Islet of Langerhans (tissue), 1 donor: ENCODE measurements at regions not wholly inside any gene's neighbourhood (a gene's known extent, or its start where the extent isn't known, plus 50 kb on each side); places are given as distances from the start of the nearest gene placed in this dataset.
"Not testable (repeated sequence)": the region's sequence is repeated elsewhere in the genome, so short reads cannot be mapped to it uniquely, and the experiment has no call there.

Source experiments
- FAIRE-seq: peaks from one replicate; lab custom pipeline; 2011; peaks lifted over from hg19 to GRCh38; lab: Jason Lieb, UNC

DNA sequence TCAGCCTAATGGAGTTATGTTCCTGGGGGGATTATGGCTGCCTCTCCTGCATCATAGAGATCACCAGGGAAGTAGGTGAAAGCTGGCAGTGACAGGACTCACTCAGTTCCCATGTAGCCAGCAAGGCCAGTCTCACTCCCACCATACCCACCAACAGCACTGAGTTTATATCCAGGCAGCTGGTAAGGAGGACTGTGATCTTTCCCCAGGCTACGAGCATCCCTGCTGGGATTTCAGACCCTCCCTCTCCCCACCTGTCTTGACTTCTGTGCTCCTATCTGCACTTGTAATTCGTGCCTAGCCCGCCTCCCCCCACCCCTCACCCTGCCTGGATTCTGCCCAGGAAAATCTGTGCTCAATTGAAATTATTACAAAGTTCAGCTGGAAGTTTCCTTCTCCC is 499.1 kb upstream of the NUDT12 start:
- no peak for FAIRE-seq

DNA sequence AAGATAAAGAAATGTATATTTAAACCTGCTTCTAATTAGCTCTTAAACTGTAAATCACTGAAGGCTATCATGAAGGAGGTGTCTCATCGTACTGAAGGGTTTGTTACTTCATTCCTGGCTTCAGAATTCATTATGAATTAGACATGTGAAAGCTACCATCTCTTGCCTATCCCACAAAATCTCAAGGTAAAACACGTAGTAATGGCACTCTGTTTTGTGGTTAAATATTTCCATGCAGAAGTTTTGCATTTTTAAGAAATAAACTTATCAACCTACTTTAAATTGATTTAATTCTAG is 490.7 kb upstream of the NUDT12 start:
- no peak for FAIRE-seq

DNA sequence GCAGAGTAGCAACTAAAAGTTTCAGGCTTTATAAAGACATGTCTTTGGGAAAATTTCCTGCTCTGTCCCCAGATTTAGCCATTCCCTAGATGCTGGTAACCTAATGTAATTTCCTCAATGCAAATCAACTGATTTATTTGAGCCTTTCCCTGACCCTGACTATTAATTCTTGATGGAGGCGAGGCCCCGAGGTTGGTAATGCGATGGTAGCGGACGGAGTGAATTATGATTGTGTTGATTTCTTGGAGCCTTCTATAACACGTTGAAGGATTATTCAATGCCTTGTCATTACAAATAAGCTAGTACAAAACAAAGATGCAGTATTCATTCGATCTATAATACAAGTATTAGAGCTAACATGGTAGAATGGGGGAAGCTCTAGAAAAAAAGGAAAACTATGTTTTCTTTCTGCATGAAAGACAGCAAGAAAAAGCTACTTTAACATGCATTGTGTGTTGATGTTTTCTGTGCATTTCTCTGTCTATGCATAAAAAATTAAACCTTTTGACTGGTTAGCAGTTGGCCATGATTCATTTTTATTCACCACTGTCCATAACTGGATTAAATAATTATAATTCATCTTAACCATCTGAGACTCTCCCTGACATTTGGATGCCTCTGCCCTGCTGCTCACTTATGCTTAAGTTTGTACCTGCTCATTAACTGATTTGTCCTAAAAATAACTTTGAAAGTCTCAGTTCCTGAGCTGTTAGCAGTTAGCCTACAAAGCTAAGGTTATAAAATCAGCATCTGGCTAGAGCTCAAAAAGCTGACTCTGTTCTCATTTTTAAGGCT is 490.2 kb upstream of the NUDT12 start:
- no peak for FAIRE-seq

DNA sequence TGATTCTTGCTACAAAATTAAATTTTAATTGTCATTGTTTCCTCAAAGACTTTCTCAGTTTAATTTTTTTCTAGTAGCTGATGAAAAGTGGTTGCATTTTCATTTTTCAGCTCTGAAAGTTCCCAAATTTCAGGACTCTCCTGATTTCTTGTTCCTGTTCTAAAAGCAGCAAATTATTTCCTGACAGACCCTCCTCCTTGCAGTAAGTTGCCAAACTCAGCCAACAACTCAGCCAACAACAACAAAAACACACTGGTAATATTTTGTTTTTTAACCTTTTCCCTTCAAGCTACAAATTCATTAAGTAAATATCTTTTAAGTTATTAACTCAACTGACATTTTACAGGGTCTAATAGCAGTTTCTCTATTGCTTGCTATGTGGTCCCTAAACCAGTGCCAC is 487.8 kb upstream of the NUDT12 start:
- FAIRE-seq, result no peak

DNA sequence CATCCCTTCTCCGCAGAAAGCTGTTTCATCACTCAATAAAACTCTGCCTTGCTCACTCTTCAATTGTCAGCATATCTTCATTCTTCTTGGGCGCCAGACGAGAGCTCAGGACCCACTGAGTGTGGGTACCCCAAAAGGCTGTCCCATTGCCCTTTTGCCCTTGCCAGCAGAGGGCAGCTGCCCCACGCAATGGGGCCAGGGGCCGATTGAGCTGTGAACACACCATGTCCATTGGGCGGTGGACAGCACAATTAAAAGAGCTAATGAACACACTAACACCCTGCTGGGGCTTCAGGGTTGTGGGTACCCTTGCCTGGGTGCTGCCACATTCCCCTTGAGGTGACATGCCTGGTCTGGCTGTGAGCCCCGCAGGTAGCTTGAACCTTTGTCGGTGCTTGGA is 487.2 kb upstream of the NUDT12 start:
- FAIRE-seq, result no peak

DNA sequence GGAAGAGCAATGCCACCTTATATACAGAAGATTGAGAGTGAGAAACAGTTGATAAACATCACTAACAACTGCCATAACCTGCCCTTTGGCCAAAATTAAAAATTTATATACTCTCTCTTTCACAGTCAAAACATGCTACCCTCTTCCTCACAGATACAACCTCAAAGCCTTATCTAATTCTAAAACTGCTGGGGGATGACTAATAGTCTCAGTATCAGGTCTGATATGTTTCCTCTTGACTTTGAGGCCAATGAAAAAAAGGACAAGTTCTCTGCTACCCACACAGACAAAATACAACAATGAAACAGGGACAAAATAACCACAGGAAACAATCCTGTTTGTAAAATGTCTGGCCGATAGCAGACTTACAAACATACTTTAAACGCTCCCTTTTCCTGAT is 485.6 kb upstream of the NUDT12 start:
- FAIRE-seq, result no peak

DNA sequence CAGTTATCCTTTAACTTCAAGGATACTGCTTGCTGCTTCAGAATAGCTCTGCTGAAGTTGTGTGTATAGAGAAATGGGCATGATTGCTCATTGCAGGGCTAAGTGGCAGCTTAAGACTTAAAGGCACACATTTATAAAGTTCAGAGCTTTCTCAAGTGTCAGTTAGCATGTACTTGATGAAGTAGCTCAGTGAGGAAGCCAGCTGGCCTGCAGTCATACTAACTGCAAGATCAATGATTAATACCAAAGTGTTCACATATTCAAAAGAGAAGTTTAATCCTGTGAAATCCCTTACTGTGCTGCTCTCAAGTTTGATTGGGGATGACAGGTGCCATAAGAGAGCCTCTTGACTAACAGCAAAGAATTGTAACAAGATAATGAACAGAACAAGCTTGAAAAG is 483.4 kb upstream of the NUDT12 start:
- FAIRE-seq, result no peak

DNA sequence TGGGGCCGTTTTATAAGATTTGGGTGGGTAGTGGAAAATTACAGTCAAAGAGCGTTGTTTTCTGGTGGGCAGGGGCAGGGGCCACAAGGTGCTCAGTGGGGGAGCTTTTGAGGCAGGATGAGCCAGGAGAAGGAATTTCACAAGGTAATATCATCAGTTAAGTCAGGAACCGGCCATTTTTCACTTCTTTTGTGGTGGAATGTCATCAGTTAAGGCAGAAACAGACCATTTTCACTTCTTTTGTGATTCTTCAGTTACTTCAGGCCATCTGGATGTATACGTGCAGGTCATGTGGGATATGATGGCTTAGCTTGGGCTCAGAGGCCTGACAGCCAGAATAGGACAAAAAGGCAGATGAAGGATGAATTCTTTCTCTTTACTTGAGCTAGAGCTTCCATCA is 477.3 kb upstream of the NUDT12 start:
- FAIRE-seq, result not testable (repeated sequence)

DNA sequence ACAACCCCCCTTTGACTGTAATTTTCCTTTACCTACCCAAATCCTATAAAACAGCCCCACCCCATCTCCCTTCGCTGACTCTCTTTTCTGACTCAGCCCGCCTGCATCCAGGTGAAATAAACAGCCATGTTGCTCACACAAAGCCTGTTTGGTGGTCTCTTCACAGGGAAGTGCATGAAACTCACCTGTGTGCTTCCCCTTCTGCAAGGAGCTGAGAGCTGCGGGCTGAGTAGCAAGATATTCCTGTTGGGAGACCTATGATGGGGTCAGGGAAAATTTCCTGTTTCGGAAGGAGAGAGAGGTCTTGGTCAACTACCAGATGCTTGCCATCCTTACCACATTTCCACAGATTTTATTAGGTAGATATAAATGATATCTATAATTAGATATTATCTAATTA is 474.5 kb upstream of the NUDT12 start:
- FAIRE-seq, result not testable (repeated sequence)

DNA sequence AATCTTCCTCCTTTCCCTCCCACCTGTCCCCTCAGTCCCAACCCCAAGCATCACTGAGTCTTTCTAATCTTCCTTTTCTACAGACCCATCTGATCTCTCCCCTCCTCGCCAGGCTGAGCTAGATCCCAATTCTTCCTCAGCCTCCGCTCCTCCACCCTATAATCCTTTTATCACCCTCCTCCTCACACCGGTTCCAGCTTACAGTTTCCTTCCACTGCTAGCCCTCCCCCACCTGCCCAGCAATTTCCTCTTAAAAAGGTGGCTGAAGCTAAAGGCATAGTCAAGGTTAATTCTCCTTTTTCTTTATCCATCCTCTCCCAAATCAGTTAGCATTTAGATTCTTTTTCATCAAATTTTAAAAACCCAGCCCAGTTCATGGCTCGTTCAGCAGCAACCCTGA is 470.6 kb upstream of the NUDT12 start:
- FAIRE-seq, result not testable (repeated sequence)

DNA sequence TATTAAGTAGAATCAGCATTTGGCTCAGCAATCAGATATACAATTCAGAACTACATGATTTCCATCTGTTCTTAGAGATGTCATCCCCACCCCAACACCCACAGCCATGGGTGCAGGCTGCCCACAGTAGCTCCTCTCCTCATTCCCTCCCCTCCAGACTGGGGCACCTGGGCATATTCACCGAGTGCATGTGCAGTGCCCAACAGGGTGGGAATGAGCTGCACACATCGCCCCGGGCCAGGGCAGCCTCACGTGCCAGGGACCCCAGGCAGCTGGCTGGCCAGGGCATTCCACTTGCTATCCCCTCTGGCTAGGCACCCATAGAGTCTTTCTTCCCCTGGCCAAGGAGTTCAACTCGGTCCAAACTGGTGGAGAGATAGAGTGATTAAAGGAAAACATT is 461.9 kb upstream of the NUDT12 start:
- no peak for FAIRE-seq

DNA sequence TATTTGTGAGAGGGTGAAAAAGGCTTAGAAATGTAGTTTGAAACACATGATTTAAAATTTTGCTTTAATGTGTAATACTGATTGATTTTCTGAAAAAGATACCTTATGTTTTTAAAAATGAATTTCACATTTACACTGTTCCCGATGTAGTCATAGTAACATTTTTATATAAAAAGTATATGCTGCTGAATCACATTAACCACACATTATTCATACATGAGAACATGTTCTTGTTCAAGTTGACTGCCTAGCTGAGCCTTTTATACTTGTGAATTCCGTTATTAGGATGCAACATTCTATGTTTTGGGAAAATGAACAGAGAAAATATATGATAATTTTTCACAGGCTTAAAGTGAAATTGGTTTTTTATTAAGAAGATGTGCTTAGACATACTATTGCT is 461.1 kb upstream of the NUDT12 start:
- no peak for FAIRE-seq

DNA sequence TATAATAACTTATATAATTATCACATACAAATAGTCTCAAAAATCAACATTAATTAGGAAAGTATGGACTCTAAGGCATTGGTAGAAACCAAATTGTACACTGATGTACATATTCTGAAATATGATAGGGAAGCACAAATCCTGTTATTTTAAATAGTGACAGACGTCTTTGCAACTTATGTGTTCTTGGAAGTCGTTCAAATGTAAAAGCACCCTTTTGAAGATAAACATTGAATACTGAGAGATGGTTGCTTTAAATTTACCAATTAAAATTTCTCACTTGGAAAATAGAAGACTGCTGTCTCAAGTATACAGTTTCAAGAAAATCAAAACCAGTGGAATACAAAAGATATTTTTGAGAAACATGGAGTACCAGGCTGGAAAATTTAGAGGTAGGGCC is 457.4 kb upstream of the NUDT12 start:
- FAIRE-seq, result no peak

DNA sequence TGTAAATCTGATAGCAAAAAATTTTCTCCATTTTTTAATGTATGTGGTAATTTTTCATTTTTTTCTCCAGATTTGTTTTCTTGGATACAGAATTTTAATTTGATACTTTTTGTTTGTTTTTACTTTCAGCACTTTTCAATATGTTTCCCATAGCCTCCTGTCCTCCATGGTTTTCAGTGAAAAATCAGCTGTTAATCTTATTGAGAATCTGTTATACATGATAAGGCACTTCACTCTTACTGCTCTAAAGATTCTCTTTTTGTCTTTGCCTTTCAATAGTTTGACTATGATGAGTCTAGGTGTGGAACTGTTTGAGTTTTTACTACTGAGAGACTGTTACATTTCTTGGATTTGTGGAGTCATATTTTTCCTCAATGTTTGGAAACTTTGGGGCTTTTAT is 455.7 kb upstream of the NUDT12 start:
- FAIRE-seq, result no peak

DNA sequence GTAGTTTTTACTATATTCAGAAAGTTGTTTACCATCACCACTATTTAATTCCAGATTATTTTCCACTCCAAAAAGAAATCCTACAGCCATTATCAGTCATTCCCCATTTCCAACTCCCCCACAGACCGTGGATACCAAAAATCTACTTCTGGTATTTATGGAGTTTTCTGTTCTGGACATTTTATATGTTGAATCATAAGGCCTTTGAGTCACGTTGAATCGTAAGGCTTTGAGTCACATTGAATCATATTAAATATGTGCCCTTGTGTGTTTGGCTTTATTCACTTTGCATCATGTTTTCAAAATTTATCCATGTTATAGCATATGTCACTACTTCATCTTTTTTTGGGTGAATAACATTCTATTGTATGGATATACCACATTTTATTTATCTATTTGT is 454.1 kb upstream of the NUDT12 start:
- no peak for FAIRE-seq

DNA sequence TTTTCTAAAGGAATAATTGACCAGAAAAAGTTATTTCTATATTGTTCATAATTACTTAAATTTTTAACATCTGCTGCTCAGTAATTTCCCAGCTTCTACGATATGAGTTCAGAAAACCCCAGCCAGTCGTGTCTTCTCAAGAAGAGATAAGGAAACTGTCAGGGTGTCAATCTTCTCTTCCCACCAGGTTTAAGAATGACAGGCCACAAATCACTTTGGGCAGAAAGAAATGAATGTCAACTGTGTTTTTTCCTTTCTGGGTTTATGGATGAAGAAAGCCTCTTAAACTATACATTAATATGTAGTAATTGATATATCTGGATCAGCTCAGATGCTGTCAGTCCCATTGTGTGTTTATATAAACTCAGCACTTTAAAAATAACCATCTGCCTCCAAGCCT is 453.2 kb upstream of the NUDT12 start:
- no peak for FAIRE-seq

DNA sequence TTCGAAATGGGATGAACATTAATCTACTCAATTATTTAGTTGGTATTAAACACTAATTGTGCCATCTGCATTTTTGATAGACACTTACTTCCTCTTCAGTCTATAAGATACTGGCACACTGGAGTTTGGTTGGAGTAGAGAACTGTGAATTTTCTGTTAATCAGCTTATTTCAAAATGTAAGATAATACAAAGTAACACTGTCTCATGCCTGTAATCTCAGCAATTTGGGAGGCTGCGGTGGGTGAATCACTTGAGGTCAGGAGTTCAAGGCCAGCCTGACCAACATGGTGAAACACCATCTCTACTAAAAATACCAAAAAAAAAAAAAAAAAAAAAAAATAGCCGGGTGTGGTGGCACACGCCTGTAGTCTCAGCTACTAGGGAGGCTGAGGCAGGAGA is 440.2 kb upstream of the NUDT12 start:
- FAIRE-seq, result not testable (repeated sequence)

DNA sequence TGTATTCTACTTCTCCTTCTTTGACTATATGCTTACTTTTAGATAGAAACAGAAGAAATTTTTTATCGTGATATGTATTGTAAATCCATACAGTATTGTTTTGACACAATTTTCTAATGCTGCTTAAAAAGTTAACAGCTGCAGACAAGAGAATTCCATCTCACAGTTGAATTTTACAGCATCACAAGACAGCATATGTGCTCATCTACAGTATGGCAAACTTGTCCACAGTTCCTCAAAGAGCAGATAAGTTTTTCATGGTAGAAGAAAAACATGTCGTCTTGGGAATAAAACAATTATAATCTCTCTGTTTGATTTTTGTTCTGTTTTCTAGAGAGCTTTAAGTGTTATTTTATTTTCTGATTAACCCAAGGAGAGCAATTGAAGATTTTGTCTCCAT is 438.5 kb upstream of the NUDT12 start:
- FAIRE-seq, result no peak

DNA sequence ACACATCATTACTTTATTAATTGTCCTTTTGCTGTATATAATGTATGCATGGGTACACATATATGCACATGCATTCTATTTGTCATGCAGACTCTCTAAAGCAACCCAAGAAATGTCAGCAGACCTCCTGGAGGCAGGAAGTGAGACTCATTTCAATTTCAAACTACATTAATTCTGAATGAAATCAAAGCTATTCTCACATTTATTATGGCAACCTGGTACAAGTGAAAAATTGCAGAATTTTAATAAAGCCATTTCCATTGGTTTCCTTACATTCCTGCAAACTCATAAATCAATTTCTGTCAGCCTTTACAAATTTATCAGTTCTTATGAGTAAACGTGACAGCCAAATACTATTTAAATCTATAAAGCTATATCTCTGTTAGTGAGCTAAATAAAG is 430.4 kb upstream of the NUDT12 start:
- no peak for FAIRE-seq

DNA sequence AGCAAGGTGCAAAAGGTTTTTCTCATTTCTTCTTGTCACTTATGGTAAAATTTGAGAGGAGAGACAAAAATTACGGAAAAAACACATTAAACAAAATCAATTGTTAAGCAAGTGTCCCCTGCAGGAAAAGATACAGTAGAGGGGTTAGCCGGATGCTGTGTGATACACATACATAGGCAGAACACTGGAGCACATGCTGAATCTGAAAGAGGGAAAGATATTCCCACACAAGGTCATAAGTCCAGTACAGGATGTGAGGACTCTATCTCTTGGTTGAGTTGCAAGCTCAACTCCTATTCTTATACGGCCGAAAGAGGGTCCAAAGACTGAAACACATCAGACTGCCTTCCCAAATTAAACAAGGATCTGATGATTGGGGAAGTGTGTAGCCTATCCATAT is 427.5 kb upstream of the NUDT12 start:
- no peak for FAIRE-seq

DNA sequence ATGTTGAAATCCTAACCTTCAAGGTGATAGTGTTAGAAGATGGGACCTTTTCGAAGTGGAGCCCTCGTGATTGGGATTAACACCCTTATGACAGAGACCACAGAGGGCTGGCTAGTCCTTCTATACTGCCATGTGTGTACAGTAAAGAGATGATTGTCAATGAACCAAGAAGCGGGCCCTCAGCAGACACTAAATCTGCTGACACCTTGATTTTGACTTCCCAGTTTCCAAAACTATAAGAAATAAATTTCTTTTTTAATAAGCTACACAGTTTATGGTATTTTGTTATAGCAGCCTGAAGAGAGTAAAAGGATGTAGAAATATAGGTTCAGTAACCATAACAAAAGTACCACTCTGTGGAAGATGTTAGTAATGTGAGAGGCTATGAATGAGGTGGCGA is 419.0 kb upstream of the NUDT12 start:
- FAIRE-seq, result no peak

DNA sequence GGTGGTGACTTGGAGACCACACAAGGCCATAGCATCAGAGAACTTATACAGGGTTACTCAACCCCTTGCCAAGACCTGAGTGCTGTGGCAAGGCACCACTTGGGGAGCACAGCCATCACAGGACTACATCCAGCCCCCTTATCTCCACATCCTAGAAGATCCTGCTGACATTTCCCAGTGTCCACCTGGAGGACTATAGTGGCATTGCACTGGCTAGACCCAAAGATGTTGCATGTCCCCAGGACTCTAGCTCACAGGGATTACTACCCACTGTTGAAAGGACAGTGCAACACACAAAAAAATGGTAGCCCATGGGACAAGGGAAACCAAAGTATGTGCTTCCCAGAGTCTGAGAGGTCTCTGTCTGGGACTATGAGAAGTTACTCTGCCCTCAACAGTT is 411.1 kb upstream of the NUDT12 start:
- no peak for FAIRE-seq

DNA sequence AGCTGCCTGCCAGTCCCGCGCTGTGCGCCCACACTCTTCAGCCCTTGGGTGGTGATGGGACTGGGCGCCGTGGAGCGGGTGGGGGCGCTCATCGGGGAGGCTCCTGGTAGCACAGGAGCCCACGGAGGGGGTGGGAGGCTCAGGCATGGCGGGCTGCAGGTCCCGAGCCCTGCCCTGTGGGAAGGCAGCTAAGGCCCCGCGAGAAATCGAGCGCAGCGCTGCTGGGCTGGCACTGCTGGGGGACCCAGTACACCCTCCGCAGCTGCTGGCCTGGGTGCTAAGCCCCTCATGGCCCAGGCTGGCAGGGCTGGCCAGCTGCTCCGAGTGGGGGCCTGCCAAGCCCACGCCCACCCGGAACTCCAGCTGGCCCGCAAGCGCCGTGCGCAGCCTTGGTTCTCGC is 403.7 kb upstream of the NUDT12 start:
- FAIRE-seq, result not testable (repeated sequence)

DNA sequence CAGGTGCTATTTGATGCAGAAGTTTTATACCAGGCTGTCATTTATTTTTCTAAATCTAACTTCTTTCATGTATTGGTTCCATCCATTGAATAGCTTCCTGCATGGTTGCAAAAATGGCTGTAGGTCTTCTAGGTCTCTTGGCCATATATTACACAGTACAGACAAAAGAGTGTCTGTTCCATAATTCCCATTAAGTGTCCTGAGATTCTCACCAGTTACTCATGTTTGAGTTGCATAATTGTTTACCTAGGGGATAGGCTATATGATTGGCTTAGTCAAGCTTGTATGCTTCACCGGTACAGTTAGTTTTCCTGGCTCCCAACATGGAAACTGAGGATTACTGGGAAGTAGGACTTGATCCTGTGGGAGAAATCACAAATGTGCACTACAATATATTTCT is 399.4 kb upstream of the NUDT12 start:
- no peak for FAIRE-seq
